Esophagus squamous epithelium (tissue), 4 donors: ENCODE measurements at regions not wholly inside any gene's neighbourhood (a gene's known extent, or its start where the extent isn't known, plus 50 kb on each side); places are given as distances from the start of the nearest gene placed in this dataset.

Experiments
- POLR2A ChIP-seq, 4 donors: fragments of 450-650 bp; IDR thresholded peaks; one replicate each; pipeline ENCODE4 v1.6.1; 2017; ENCODE audit warnings: antibody characterized with exemption in 4 of 4, mild to moderate bottlenecking in 4 of 4, moderate library complexity in 3 of 4
- TF ChIP-seq, protein P1 (sequence below), 6 experiments: fragments of 450-650 bp in 4 of 6; fragments of 200-600 bp in 2 of 6; sonication (generic) in 2 of 6; IDR thresholded peaks; one replicate each; pipeline ENCODE4 v1.5.1; 2016 to 2019; ENCODE audit warnings: antibody characterized with exemption in 6 of 6, mild to moderate bottlenecking in 4 of 6, moderate library complexity in 4 of 6

DNA sequence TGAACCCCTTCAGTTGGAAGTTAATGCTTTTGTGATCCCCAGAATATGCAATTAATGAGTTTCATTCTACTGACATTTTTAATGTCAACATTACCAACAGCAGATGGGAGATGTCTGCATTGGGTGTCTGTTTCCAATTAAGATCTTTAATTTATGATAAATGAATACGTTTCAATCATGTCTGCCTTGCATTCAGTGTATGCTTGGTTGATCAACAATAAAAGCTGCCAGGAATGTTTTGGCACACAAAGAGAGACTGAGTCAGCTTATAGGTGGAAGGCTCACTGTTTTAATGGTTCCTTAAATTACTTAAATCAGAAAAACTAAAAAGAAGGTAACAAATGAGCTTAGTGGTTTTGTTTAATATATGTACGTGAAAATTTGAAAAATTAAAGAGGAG, 359.9 kb upstream of the CNKSR2 start:
- TF ChIP-seq POLR2A (IDR thresholded peaks at IDR 0.05), result no peak
- TF ChIP-seq, protein P1, sequence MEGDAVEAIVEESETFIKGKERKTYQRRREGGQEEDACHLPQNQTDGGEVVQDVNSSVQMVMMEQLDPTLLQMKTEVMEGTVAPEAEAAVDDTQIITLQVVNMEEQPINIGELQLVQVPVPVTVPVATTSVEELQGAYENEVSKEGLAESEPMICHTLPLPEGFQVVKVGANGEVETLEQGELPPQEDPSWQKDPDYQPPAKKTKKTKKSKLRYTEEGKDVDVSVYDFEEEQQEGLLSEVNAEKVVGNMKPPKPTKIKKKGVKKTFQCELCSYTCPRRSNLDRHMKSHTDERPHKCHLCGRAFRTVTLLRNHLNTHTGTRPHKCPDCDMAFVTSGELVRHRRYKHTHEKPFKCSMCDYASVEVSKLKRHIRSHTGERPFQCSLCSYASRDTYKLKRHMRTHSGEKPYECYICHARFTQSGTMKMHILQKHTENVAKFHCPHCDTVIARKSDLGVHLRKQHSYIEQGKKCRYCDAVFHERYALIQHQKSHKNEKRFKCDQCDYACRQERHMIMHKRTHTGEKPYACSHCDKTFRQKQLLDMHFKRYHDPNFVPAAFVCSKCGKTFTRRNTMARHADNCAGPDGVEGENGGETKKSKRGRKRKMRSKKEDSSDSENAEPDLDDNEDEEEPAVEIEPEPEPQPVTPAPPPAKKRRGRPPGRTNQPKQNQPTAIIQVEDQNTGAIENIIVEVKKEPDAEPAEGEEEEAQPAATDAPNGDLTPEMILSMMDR (IDR thresholded peaks at IDR 0.05), result no peak
